DOHH2 (cell line): ENCODE measurements at regions not wholly inside any gene's neighbourhood (a gene's known extent, or its start where the extent isn't known, plus 50 kb on each side); places are given as distances from the start of the nearest gene placed in this dataset.

Source experiments
- CTCF ChIP-seq: fragments of 200-600 bp; sonication (generic); IDR thresholded peaks from one replicate; pipeline ENCODE4 v1.5.1; 2014; ENCODE audit warnings: antibody characterized with exemption, mild to moderate bottlenecking, low read depth, low read length; ENCODE audit not compliant: poor library complexity, severe bottlenecking
- EZH2phosphoT487 ChIP-seq: fragments of 200-600 bp; sonication (generic); IDR thresholded peaks from 2 replicates; pipeline ENCODE4 v1.6.1; 2017; ENCODE audit warnings: borderline replicate concordance, mild to moderate bottlenecking, antibody characterized with exemption, low read length, moderate library complexity, mixed read lengths

DNA sequence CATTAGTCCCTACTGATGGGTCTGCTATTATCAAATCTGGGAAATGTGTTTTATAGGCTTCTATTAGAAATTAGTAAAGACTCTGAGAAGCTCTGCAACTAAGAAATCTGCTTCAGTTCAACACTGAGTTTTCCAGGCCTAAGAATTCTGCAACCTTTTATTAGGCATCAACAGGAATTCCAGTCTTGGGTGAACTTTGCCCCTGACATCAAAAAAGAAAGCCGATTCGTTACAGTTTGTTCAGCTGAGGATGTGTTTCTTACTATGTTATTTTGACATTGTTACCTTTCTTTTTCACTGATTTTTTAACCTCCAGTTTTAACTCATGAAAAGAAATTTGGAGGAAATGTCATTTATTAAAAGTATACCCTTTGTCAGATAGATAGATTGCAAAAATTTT, 131.5 kb upstream of the KCNH8 start:
- no peak for TF ChIP-seq CTCF
- TF ChIP-seq EZH2phosphoT487: no peak
